ENCODE measurements at regions not wholly inside any gene's neighbourhood (a gene's known extent, or its start where the extent isn't known, plus 50 kb on each side); places are given as distances from the start of the nearest gene placed in this dataset.
A peak's percentile ranks its signal among the peaks of the same experiment; 100 is the strongest.
"Not testable (repeated sequence)": the region's sequence is repeated elsewhere in the genome, so short reads cannot be mapped to it uniquely, and the experiment has no call there.

DNA sequence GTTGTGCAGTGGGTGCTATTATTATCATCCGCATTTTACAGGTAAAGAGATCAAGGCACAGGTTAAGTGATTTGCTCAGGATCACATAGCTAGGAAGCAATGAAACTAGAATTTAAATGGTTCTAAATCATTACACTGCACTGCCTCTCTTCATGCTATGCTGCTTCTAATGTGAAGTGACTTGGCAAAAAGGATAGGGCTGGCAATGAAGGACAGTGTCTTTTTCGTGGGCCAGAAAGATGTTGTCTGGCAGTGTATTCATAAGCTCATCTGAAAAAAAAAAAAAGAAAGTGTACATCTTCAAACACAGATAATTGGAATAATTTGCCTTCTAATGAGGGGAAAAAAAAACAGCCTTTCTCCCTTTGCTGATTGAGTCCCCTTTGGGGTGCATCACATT is 132.2 kb upstream of the FUNDC1 start:
- no peak for DNase-seq

DNA sequence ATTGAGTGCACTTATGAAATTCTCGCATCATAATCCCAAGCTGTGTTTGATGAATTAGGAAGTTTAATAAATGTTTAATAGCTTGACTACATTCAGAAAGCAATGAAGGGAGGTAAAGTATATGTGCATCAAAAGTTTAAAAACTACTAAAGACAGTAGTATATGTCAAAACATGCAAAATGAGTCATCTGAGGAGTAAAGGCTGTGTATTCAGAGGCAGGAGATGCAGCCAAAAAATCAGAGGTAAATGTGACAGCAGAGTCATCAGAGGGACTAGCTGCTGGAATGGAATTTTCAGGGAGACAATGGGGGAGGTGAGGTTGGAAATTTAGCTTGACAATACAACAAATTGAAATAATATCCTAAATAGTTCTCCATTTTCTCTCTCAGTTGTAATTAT is 127.0 kb upstream of the FUNDC1 start:
- DNase-seq = peak; percentile 2

DNA sequence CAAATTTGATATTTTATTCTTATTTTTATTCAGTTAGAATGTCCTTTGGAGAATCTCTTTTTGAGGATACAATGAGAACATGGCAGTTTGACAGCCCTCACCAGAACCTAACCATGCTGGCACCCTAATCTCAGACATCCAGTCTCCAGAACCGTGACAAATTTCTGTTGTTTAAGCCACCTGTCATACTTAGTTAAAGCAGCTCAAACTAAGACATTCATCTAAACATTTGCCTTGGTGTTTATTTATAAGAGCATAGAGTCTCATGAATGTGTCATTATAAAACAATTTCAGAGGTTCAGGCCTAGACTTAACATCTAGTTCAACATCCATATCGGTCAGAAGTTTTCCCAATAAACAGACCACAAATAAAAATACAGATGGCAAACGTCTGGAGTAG is 125.1 kb upstream of the FUNDC1 start:
- peak; percentile 37 for DNase-seq

- DNase-seq = not testable (repeated sequence)
These were observed 115.1 kb upstream of the FUNDC1 start for GRCh38 chrX:44657718-44658246.

GRCh38 chrX:44651358-44651757 is 108.7 kb upstream of the FUNDC1 start:
- no peak for DNase-seq

DNA sequence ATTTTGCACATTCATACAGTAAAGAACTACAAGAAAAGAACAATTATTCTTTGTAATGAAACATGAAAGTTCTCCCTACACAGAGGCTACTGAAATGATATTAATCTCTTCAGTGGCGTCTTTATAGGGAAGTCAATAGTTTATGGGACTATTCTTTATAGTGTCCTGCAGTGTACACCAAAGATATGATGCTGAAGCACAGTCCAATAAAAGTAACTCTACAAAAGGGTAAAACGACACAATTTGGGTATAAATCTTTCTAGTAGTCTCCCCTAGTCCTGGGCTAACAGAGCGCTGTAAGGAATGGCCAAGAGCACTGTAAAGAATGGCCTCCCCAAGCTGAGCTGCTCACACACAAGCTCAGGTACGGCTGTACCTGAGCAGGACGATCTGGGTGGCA is 101.1 kb upstream of the FUNDC1 start:
- no peak for DNase-seq

DNA sequence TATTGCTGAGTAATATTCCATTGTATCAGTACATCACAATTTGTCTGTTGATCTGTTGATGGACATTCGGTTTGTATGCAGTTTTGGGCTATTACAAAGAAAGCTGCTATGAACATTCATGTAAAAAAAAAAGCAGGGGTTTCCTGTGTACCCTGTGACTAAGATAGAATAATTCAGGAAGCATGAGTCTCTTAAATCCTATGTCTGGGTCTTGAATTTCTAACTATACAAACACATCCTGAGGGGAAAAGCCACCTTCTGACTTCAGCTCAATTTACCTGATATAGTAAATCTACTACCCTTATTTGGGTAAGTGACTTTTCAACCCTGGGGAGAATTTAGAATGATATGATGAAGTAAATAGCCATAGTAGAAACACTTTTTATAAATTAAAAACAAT is 94.6 kb upstream of the FUNDC1 start:
- no peak for DNase-seq

DNA sequence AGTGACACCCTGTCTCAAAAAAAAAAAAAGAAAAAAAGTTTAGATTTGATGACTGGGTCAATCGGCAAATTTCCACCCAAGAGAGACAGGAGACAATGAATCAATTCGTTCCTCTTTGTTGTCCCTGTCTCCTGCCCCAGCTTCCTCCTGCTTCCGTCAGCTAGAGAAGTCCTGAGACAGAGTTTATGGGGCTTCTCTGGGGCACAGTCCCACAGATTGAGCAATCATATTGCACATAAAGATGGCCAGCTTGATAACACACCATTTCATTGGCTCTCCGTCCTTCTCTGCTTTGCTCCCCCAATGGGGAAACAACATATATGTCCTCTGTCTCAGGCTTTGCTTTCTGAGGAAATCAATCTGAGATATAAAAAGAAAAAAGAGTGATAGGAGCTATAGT is 78.4 kb upstream of the FUNDC1 start:
- DNase-seq = no peak

GRCh38 chrX:44619039-44619438 is 76.4 kb upstream of the FUNDC1 start:
- DNase-seq = no peak

DNA sequence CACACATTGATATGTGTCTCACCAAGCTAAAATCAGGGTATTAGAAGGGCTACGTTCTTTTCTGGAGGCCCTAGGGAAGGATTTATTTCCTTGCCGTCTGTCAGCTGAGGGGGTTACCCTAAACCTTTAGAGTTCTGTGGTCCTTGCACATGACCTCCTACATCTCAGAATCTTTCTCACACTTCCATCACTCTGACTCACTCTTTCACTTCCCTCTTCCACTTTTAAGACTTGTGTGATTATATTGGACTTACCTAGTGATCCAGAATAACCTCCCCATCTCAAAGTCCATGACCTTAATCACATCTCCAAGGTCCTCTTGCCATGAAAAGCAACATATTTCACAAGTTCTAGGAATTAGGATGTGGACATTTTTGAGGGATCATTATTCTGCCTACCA is 53.6 kb upstream of the FUNDC1 start:
- no peak for DNase-seq

Measured in HCEC 1CT (cell line).